ES-I3 (cell line): ENCODE measurements at regions not wholly inside any gene's neighbourhood (a gene's known extent, or its start where the extent isn't known, plus 50 kb on each side); places are given as distances from the start of the nearest gene placed in this dataset.

Source experiments
- H3K36me3 ChIP-seq: 2 replicates; pipeline ENCODE4 v1.6.1; 2013; ENCODE audit warnings: mild to moderate bottlenecking, low read length, control low read depth, moderate library complexity; ENCODE audit not compliant: insufficient read depth
- H3K4me1 ChIP-seq: 2 replicates; pipeline ENCODE4 v1.6.1; 2013; ENCODE audit warnings: mild to moderate bottlenecking, control low read depth, low read length; ENCODE audit not compliant: insufficient read depth
- H3K9ac ChIP-seq: 2 replicates; pipeline ENCODE4 v1.6.1; 2013; ENCODE audit warnings: low read depth, mild to moderate bottlenecking, low read length, moderate library complexity
- H3K9me3 ChIP-seq: 2 replicates; pipeline ENCODE4 v1.6.1; 2013; ENCODE audit warnings: mild to moderate bottlenecking, low read length, moderate library complexity; ENCODE audit not compliant: control insufficient read depth, insufficient read depth

GRCh38 chr13:109665781-109666249 is 120.6 kb downstream of the IRS2 start:
- Histone ChIP-seq H3K9me3 (no peaks in the 10 kb centered on the region), H3K36me3 (no peaks in the 10 kb centered on the region), H3K9ac (no peak overlapping the region), H3K4me1 (peaks cover 14% of the 10 kb centered on the region)

GRCh38 chr13:109665240-109665639 is 121.1 kb downstream of the IRS2 start:
- H3K36me3 ChIP-seq, result no peaks in the 10 kb centered on the region
- no peaks in the 10 kb centered on the region for H3K9me3 ChIP-seq
- H3K9ac ChIP-seq, result no peak overlapping the region
- H3K4me1 ChIP-seq, result peaks cover 14% of the 10 kb centered on the region

- Histone ChIP-seq H3K36me3 (no peaks in the 10 kb centered on the region), H3K9me3 (no peaks in the 10 kb centered on the region), H3K9ac (no peak overlapping the region), H3K4me1 (no peaks in the 10 kb centered on the region)
These were observed 129.0 kb downstream of the IRS2 start for GRCh38 chr13:109657395-109657794.

- H3K9ac ChIP-seq, result no peak overlapping the region
- H3K36me3 ChIP-seq, result no peaks in the 10 kb centered on the region
- H3K4me1 ChIP-seq, result no peaks in the 10 kb centered on the region
- H3K9me3 ChIP-seq, result no peaks in the 10 kb centered on the region
These were observed 130.2 kb downstream of the IRS2 start for GRCh38 chr13:109656206-109656605.

GRCh38 chr13:109655611-109656010 is 130.8 kb downstream of the IRS2 start:
- H3K36me3 ChIP-seq, result no peaks in the 10 kb centered on the region
- no peaks in the 10 kb centered on the region for H3K9me3 ChIP-seq
- no peaks in the 10 kb centered on the region for H3K4me1 ChIP-seq
- no peak overlapping the region for H3K9ac ChIP-seq

GRCh38 chr13:109655206-109655600 is 131.2 kb downstream of the IRS2 start:
- Histone ChIP-seq H3K9me3 (no peaks in the 10 kb centered on the region), H3K36me3 (no peaks in the 10 kb centered on the region), H3K4me1 (no peaks in the 10 kb centered on the region), H3K9ac (no peak overlapping the region)

GRCh38 chr13:109654341-109655205 is 131.8 kb downstream of the IRS2 start:
- Histone ChIP-seq H3K36me3 (no peaks in the 10 kb centered on the region), H3K9ac (no peak overlapping the region), H3K9me3 (no peaks in the 10 kb centered on the region), H3K4me1 (no peaks in the 10 kb centered on the region)

GRCh38 chr13:109652531-109652930 is 133.9 kb downstream of the IRS2 start:
- Histone ChIP-seq H3K36me3 (no peaks in the 10 kb centered on the region), H3K9me3 (no peaks in the 10 kb centered on the region), H3K9ac (no peak overlapping the region), H3K4me1 (no peaks in the 10 kb centered on the region)

- Histone ChIP-seq H3K9ac (no peak overlapping the region), H3K4me1 (0 out of 2 replicates have a peak, but pooled peaks cover 4% of the 10 kb centered on the region), H3K9me3 (no peaks in the 10 kb centered on the region), H3K36me3 (no peaks in the 10 kb centered on the region)
These were observed 134.5 kb downstream of the IRS2 start for GRCh38 chr13:109651854-109652253.

- H3K9ac ChIP-seq, result no peak overlapping the region
- 0 out of 2 replicates have a peak, but pooled peaks cover 4% of the 10 kb centered on the region for H3K4me1 ChIP-seq
- no peaks in the 10 kb centered on the region for H3K9me3 ChIP-seq
- no peaks in the 10 kb centered on the region for H3K36me3 ChIP-seq
These were observed 135.1 kb downstream of the IRS2 start for GRCh38 chr13:109651311-109651710.

- 0 out of 2 replicates have a peak, but pooled peaks cover 8% of the 10 kb centered on the region for H3K4me1 ChIP-seq
- H3K9ac ChIP-seq, result no peak overlapping the region
- H3K9me3 ChIP-seq, result no peaks in the 10 kb centered on the region
These were observed 135.5 kb downstream of the IRS2 start for GRCh38 chr13:109650861-109651260.

GRCh38 chr13:109649713-109650112 is 136.7 kb downstream of the IRS2 start:
- Histone ChIP-seq H3K36me3 (no peaks in the 10 kb centered on the region), H3K9ac (no peak overlapping the region), H3K4me1 (0 out of 2 replicates have a peak, but pooled peaks cover 8% of the 10 kb centered on the region), H3K9me3 (no peaks in the 10 kb centered on the region)

More at GRCh38 chr13:109650861-109651260, 135.5 kb downstream of the IRS2 start:
- H3K36me3 ChIP-seq, result no peaks in the 10 kb centered on the region

- H3K9me3 ChIP-seq, result no peaks in the 10 kb centered on the region
- H3K9ac ChIP-seq, result no peak overlapping the region
- H3K4me1 ChIP-seq, result 0 out of 2 replicates have a peak, but pooled peaks cover 8% of the 10 kb centered on the region
- H3K36me3 ChIP-seq, result no peaks in the 10 kb centered on the region
These were observed 138.7 kb downstream of the IRS2 start for GRCh38 chr13:109647699-109648098.

- Histone ChIP-seq H3K9ac (no peak overlapping the region; the same call in 1 of the 2 replicates), H3K36me3 (no peaks in the 10 kb centered on the region), H3K9me3 (no peaks in the 10 kb centered on the region), H3K4me1 (0 out of 2 replicates have a peak, but pooled peaks cover 8% of the 10 kb centered on the region)
These were observed 139.3 kb downstream of the IRS2 start for GRCh38 chr13:109647053-109647452.

GRCh38 chr13:109646423-109646822 is 140.0 kb downstream of the IRS2 start:
- Histone ChIP-seq H3K9me3 (no peaks in the 10 kb centered on the region), H3K9ac (no peak overlapping the region), H3K4me1 (0 out of 2 replicates have a peak, but pooled peaks cover 8% of the 10 kb centered on the region), H3K36me3 (no peaks in the 10 kb centered on the region)
